ENCODE measurements at regions not wholly inside any gene's neighbourhood (a gene's known extent, or its start where the extent isn't known, plus 50 kb on each side); places are given as distances from the start of the nearest gene placed in this dataset.
"Not testable (repeated sequence)": the region's sequence is repeated elsewhere in the genome, so short reads cannot be mapped to it uniquely, and the experiment has no call there.

DNA sequence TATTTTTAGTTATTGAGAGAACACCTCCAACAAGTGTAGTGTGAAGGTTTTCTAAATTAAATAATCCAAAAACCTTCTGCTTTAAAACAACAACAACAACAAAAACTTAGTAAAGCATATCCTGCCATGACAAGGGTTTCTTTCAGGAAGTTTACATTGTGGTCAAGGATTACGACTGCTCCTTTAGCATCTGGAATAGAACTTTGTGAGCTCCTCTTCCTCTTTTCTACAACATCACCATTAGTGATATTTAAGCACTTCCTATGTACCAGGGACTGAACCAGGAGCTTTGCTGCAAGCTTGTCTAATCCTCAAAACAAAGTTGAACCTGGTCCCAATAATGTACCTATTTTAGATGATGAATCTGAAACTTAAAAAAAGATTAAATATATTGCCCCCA is 315.4 kb upstream of the KITLG start:
- no peak for DNase-seq (ENCODE audit: extremely low read depth in 1 of 11, low read depth in 9 of 11, low spot score in 4 of 11)

DNA sequence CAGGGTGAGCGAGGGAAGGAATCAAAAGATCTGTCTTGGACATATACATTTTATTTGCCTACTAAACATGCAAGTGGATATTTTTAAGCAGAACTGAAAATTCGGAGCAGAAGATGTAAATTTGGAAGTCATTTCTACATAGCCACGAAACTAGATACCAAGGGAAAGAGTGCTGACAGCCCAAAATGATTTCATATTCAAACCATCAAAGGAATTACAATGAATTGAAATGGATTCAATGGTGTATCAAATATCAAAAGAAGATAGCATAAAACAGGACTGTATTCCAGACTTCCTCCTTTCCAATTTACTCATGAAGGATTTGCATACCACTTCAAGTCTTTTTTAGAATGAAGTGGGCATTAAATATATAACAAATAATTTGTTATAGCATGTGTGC is 313.5 kb upstream of the KITLG start:
- DNase-seq (ENCODE audit: extremely low read depth in 1 of 11, low read depth in 9 of 11, low spot score in 4 of 11) = no peak

DNA sequence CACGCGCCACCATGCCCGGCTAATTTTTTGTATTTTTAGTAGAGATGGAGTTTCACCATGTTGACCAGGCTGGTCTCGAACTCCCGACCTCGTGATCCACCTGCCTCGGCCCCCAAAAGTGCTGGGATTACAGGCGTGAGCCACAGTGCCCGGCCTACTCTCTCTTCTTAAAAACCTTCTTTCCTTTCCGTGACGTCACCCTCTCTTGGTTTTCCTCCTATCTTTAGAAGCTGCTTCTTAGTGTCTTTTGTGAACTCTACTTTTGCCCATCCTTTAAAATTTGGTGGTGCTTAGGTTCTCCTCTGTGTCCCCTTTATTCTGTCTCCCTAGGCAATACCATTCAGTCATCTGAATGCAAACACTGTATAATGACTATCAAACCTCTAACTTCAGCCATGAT is 311.2 kb upstream of the KITLG start:
- DNase-seq (ENCODE audit: extremely low read depth in 1 of 11, low read depth in 9 of 11, low spot score in 4 of 11) = not testable (repeated sequence)

DNA sequence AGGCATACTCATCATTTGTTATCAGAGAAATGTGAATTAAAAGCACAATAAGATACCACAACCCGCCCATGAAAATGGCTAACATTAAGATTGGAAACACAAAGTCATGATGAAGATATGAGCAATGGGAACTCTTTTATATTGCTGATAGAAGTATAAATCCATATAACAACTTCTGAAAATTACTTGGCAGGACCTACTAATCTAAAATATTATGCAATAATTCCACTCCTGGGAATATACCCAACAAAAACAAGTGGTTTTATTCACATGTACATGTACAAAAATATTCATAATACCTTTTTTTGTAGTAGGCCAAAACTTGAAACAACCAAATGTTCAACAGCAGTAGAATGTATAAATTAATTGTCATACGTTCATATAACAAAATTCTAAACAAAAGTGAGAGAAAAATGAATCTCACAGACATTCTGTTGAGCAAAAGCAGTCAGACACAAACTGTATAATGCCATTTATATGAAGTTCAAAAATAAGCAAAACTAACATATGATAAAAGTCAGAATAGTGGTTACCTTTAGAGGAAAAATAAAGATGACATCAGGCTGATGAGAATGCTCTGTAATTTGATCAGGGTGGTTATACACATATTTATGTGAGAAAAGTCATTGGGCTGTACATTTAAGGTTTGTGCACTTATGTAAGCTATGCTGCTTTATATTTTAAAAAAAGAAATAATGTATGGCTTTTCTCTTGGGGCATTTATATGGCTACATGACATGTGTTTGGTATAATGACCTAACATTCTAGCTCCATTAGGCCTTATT is 309.2 kb upstream of the KITLG start:
- no peak for DNase-seq (ENCODE audit: extremely low read depth in 1 of 11, low read depth in 9 of 11, low spot score in 4 of 11)

DNA sequence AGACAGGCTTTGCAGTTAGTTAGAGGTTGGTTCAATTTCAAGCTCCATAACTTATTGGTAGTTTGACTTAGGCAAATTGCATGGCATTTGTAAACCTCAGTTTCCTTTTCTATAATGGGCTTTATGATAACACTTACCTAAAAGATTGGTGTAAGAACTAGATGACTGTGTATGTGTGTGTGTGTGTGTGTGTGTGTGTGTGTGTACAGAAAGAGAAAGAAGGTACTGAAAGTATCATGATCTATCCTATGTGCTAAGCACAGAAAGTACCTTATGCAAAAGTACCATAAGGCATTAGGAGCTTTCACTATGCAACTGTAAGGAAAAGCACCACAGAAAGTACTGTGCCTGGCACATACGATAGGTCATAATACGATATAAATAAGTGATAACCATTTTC is 304.3 kb upstream of the KITLG start:
- DNase-seq (ENCODE audit: extremely low read depth in 1 of 11, low read depth in 9 of 11, low spot score in 4 of 11) = no peak

DNA sequence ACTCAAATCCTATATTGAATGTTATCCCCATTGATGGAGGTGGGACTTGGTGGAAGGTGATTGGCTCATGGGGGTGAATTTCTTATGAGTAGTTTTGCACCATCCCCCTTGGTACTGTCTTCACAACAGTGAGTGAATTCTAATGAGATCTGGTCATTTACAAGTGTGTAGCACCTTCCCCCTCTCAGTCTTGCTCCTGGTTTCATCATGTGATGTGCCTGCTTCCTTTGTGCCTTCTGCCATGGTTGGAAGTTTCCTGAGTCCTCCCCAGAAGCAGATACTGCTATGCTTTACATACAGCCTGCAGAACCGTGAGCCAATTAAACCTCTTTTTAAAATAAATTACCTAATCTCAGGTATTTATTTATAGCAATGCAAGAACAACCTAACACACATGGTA is 302.4 kb upstream of the KITLG start:
- DNase-seq (ENCODE audit: extremely low read depth in 1 of 11, low read depth in 9 of 11, low spot score in 4 of 11) = no peak

DNA sequence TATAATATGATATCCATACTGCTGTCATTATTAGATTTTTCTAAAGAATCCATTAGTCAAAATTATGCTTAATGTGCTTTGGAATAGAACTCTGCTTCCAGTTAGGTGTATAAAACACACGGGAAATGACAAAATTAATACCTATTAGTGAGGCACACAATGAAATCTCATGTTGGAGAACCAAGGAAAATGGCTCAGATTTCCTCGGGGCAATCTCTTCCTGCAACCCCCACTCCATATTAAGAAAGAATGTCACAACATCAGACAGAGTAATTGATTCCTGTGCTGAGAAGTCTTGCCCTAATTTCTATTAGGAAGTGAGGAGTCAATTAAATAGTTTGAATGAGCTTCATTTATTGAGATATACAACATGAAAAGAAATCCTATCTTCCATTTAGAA is 299.8 kb upstream of the KITLG start:
- no peak for DNase-seq (ENCODE audit: extremely low read depth in 1 of 11, low read depth in 9 of 11, low spot score in 4 of 11)

DNA sequence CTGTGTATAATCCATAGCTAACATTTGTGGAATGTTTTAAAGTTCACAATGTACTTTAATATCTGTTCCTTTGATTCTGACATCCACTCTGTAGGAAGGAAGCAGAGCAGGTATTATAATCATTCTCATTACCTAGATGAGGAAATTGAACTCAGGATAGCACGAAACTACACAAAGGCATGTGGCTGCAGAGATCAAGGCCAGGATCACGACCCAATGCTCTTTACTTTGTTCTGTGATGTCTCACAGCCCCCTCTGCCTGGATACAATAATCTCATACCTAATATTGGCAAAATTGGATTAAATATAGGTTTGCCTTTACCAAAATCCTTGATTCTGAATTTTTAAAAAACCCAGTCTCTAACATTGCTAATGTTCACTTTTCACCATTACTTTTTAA is 298.0 kb upstream of the KITLG start:
- no peak for DNase-seq (ENCODE audit: extremely low read depth in 1 of 11, low read depth in 9 of 11, low spot score in 4 of 11)

DNA sequence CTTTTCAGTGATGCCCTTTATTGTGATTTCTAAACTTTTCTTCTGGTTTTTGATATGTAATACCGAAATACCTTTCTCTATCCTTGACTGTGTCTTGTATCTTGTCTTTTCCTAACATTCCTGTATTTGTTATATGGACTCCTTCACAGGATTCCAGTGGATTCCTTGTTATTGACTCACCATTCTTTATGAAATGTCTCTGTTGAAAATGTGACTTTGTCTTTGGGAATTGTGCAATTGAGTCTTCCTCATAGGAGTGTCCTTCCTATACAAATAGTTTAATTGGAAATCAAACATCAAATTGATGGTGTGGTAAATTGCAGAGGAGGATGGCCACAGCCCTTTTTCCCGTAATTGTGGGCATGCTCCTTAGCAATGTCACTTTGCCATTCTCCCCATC is 296.6 kb upstream of the KITLG start:
- no peak for DNase-seq (ENCODE audit: extremely low read depth in 1 of 11, low read depth in 9 of 11, low spot score in 4 of 11)

DNA sequence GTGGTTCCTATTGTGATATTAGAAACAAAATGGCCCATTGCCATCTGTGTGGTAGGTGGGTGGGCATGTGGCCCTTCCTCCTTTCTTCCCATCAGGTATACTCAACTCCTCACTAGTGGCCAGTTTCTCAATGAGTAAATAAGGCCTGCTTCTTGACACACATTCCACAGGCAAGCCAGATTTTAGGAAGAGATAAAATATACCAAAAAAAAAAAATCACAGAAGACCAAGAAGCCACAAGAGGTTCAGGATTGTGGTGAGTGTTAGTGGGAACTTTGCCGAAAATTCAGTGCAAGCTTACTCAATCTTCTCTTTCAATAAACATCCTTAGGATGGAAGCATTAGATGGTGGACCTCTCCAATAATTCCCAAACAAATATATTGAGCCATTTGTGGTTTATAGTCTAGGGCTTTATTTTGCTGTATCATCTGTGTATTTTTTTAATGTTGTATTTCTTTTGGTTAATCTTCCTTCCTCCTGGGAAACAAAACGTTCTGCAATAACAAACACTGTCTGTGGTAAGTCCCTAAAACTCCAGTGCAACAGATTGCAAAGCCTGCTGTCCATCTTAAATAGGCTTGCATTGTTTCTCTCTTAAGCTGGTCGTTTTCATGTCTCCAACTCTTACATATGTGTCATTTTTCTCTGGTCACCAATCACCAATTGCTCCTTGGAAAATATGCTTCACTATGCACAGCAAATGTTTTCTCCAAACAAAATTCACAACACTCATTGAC is 289.9 kb upstream of the KITLG start:
- DNase-seq (ENCODE audit: extremely low read depth in 1 of 11, low read depth in 9 of 11, low spot score in 4 of 11) = no peak

DNA sequence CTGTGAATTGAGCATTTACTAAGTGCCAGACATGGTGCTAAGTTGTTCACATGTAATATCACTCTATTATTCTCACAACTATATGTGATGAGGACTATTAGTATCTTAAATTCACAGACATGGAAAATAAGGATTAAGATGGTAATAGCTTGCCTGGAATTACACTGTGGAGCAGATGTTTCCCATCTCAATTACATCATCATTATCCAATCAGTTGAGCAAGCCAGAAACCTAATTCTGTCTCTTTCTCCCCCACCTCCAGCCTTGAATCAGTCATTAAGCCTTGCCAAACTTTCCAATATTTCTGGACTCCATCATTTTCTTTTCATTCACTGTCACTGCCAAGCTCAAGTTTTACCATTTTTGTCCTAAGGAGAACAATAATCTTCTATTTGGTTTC is 287.8 kb upstream of the KITLG start:
- DNase-seq (ENCODE audit: extremely low read depth in 1 of 11, low read depth in 9 of 11, low spot score in 4 of 11) = no peak

DNA sequence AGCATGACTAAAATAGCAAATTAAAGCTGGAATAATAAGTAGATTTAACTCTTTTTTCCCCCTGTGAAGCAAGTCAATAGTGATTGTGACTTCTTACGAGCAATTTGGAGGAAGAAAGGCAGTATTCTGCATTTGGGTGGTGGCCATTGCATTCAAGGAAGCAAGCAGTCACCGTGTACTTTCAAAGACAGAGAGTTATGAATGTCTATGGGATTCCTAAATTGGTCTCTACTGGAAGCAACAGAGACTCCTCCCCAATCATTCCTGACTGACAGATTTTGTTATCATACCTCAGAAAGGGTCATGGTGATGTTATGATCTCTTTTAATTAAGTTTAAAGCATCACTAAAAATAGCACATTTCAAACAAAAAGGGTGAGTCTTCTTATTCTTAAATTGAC is 287.2 kb upstream of the KITLG start:
- no peak for DNase-seq (ENCODE audit: extremely low read depth in 1 of 11, low read depth in 9 of 11, low spot score in 4 of 11)

DNA sequence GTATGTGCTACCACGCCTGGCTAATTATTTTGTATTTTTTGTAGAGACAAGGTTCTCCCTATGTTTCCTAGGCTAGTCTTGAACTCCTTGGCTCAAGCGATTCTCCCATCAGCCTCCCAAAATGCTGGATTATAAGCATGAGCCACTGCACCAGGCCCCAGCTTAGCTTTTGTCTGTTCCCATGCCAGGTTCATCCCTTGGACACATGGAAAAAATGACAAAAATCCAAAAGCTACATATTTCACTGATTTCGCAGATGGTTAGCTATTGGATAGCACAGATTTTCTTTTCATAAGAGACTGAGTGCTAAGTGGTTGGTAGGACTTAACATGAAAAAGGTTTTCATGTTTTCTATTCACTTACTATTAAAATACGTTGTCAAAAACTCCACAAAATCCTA is 286.6 kb upstream of the KITLG start:
- DNase-seq (ENCODE audit: extremely low read depth in 1 of 11, low read depth in 9 of 11, low spot score in 4 of 11) = no peak

DNA sequence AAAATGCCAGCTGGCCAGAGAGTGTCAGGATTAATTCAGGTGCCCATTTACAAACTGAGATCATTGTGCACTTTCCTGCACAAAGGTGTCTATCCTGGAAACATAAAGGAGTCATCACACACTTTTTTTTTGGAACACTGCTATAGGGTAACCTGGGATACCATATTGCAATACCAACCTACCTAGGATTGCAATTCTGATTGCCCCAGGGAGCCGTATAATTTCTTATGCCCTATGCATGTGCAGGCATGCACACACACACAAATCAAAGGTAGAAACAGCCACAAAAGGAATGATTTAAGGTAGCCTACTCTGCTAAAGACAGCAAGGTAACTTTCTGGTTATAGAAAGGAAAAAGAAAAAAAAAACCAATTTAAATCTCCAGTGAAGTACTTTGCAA is 285.3 kb upstream of the KITLG start:
- no peak for DNase-seq (ENCODE audit: extremely low read depth in 1 of 11, low read depth in 9 of 11, low spot score in 4 of 11)

DNA sequence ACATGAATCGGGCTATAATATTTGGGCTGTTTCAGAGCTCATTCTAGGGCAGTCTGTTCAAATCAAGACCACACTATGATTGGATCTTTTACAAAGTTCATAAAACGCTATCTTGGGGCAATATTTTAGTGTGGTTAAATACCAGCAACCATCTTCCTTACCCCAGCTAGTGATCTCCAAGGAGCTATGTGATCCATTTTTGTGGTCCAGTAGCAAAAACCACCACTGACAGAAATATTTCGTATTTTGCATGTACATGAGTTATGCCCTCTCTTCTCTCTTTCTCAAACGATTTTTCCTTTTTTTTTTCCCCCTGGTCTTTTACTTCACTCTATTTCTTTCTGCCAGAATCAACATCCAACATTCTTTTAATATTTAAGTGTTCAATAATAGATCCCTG is 280.6 kb upstream of the KITLG start:
- no peak for DNase-seq (ENCODE audit: extremely low read depth in 1 of 11, low read depth in 9 of 11, low spot score in 4 of 11)

DNA sequence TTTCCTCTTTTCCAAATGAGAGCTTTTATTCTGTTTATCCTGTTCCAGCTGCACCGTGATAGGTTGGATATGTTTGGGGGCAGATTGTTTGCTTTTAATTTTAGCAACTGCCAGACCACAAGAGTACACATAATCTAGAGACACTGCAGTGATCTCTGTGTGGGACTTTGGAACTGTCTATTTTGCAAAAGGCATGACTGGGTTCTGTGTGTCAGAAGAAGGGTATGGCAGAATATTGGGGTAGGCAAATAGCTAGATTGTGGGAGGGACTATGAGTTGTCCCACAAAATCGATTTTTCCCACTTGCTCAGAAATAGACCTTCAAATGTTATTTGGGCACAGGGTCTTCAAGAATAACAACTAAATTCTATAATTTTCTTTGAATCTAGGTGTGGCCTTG is 275.9 kb upstream of the KITLG start:
- DNase-seq (ENCODE audit: extremely low read depth in 1 of 11, low read depth in 9 of 11, low spot score in 4 of 11) = no peak

DNA sequence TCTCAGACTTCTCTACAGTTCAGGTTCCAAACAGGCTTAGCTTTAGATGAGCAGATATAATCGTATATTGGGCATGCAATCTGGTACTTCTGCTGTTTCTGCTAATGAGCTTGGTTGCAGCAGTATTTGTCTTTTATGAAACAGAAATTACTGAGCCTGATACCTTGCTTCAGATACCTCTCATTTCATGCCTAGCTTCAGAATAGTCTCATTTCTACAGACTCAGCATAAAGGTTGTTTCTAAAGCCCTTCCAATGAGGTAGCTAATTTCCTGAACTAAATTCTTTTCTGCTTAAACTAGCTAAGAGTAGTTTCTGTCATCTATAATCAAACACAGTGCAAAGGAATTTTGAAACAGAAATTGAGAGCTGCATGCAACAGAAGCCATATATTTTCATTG is 275.0 kb upstream of the KITLG start:
- no peak for DNase-seq (ENCODE audit: extremely low read depth in 1 of 11, low read depth in 9 of 11, low spot score in 4 of 11)

DNA sequence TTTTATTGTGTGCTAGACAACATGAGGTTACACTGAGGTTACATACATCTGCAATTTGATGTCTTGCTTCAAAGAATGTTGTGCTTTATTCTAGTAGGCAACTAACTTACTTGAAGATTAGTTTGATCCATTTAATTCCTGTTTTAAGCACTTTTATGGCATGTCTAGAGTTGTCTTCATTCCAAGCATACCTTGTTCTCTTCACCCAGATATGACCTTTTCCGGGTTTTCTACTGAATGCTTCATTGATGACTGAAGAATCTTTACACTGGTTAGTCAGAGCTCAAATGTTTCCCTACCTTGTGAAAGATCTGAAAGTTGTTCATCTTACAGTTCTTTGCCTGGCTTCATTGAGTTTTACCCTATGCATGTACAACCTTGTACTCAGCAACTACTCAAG is 274.0 kb upstream of the KITLG start:
- DNase-seq (ENCODE audit: extremely low read depth in 1 of 11, low read depth in 9 of 11, low spot score in 4 of 11) = no peak

DNA sequence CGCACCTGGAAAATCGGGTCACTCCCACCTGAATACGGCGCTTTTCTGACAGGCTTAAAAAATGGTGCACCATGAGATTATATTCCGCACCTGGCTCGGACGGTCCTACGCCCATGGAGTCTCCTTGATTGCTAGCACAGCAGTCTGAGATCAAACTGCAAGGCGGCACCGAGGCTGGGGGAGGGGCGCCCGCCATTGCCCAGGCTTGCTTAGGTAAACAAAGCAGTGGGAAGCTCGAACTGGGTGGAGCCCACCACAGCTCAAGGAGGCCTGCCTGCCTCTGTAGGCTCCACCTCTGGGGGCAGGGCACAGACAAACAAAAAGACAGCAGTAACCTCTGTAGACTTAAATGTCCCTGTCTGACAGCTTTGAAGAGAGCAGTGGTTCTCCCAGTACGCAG is 267.0 kb upstream of the KITLG start:
- not testable (repeated sequence) for DNase-seq (ENCODE audit: extremely low read depth in 1 of 11, low read depth in 9 of 11, low spot score in 4 of 11)

DNA sequence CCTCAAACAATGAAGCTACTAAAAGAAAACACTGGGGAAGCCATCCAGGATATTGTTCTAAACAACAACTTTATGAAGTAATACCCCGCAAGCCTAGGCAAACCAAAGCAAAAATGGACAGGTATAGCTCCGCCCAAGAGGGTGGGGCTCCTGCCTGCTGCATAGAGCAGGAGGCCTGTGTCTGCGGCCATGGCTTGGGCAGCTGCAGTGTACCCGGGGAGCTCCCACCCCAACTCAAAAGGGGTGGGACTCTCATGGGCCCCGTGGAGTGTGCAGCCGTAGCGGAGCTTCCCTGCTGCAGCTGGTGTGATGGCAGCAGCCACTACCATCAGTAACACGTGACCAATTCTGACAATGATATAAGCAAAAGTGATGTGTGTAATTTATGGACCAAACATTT is 264.2 kb upstream of the KITLG start:
- DNase-seq (ENCODE audit: extremely low read depth in 1 of 11, low read depth in 9 of 11, low spot score in 4 of 11) = no peak

DNA sequence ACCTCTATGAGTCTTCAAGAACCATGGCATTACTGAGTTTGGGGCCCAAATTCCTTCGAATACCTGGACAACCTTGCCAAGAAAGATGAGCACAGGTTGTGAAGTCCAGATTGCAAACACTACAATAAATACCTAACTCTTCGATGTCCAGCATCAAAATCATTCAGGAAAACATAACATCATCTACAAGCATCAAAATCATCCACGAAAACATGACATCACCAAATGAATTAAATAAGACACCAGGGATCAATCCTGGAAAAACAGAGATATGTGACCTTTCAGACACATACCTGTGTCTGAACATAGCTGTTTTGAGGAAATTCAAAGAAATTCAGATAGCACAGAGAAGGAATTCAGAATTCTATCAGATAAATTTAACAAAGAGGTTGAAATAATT is 262.0 kb upstream of the KITLG start:
- no peak for DNase-seq (ENCODE audit: extremely low read depth in 1 of 11, low read depth in 9 of 11, low spot score in 4 of 11)

All from renal cortex interstitium (tissue), 11 donors.